DOHH2 (cell line): ENCODE measurements at regions not wholly inside any gene's neighbourhood (a gene's known extent, or its start where the extent isn't known, plus 50 kb on each side); places are given as distances from the start of the nearest gene placed in this dataset.

Experiments
- EZH2phosphoT487 ChIP-seq: fragments of 200-600 bp; sonication (generic); IDR thresholded peaks from 2 replicates; pipeline ENCODE4 v1.6.1; 2017; ENCODE audit warnings: borderline replicate concordance, mild to moderate bottlenecking, antibody characterized with exemption, low read length, moderate library complexity, mixed read lengths
- TF ChIP-seq, protein P1 (sequence below): fragments of 200-600 bp; sonication (generic); IDR thresholded peaks from one replicate; pipeline ENCODE4 v1.5.1; 2014; ENCODE audit warnings: antibody characterized with exemption, mild to moderate bottlenecking, low read depth, low read length; ENCODE audit not compliant: poor library complexity, severe bottlenecking

DNA sequence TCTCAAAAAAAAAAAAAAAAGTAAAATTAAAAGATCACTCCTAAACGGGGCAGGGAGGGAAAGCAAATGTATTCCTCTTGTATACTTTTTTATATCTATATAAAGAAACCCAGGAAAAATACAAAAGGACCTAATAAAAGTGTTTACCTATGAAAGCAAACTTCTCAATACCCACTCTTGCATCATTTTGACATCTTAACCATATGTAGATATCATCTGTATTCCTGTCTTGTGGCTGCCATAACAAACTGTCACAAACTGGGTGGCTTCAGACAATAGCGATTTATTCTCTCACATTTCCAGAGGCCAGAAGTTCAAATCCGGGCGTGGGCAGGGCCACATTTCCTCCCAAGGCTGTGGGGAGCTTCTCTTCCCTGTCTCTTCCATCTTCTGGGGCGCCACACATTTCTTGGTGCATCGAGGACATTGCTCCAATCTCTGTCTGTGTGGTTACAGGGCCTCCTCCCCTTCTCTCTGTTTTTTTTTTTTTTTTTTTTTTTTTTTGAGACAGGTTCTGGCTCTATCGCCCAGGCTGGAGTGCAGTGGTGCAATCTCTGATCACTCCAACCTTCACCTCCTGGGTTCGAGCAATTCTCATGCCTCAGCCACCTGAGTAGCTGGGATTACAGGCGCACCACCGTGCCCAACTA is 58.4 kb upstream of the IL17B start:
- TF ChIP-seq, protein P1, sequence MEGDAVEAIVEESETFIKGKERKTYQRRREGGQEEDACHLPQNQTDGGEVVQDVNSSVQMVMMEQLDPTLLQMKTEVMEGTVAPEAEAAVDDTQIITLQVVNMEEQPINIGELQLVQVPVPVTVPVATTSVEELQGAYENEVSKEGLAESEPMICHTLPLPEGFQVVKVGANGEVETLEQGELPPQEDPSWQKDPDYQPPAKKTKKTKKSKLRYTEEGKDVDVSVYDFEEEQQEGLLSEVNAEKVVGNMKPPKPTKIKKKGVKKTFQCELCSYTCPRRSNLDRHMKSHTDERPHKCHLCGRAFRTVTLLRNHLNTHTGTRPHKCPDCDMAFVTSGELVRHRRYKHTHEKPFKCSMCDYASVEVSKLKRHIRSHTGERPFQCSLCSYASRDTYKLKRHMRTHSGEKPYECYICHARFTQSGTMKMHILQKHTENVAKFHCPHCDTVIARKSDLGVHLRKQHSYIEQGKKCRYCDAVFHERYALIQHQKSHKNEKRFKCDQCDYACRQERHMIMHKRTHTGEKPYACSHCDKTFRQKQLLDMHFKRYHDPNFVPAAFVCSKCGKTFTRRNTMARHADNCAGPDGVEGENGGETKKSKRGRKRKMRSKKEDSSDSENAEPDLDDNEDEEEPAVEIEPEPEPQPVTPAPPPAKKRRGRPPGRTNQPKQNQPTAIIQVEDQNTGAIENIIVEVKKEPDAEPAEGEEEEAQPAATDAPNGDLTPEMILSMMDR: no peak
- TF ChIP-seq EZH2phosphoT487: no peak
